Esophagus squamous epithelium (tissue), 4 donors: ENCODE measurements at regions not wholly inside any gene's neighbourhood (a gene's known extent, or its start where the extent isn't known, plus 50 kb on each side); places are given as distances from the start of the nearest gene placed in this dataset.

Experiments
- POLR2A ChIP-seq, 4 donors: fragments of 450-650 bp; IDR thresholded peaks; one replicate each; pipeline ENCODE4 v1.6.1; 2017; ENCODE audit warnings: antibody characterized with exemption in 4 of 4, mild to moderate bottlenecking in 4 of 4, moderate library complexity in 3 of 4
- TF ChIP-seq, protein P1 (sequence below), 6 experiments: fragments of 450-650 bp in 4 of 6; fragments of 200-600 bp in 2 of 6; sonication (generic) in 2 of 6; IDR thresholded peaks; one replicate each; pipeline ENCODE4 v1.5.1; 2016 to 2019; ENCODE audit warnings: antibody characterized with exemption in 6 of 6, mild to moderate bottlenecking in 4 of 6, moderate library complexity in 4 of 6

DNA sequence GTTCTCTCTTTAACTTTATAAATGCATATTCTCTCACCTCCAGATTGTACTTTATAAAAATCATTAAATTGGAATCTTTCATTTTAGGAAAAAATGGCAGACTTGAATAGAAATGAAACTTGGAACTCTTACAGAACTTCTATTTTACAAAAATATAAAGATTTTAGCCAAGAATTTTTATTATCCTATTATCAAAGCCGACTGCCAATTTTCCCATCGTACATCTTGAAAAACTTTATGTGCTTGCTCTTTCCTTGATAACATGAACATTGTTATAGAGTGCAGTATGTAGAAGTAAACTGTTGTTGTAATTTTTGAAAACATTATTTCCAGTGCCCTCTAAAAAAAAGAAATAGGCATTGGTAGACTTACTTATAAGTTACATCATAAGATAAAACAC lies 475.7 kb upstream of the REG3G start:
- TF ChIP-seq, protein P1, sequence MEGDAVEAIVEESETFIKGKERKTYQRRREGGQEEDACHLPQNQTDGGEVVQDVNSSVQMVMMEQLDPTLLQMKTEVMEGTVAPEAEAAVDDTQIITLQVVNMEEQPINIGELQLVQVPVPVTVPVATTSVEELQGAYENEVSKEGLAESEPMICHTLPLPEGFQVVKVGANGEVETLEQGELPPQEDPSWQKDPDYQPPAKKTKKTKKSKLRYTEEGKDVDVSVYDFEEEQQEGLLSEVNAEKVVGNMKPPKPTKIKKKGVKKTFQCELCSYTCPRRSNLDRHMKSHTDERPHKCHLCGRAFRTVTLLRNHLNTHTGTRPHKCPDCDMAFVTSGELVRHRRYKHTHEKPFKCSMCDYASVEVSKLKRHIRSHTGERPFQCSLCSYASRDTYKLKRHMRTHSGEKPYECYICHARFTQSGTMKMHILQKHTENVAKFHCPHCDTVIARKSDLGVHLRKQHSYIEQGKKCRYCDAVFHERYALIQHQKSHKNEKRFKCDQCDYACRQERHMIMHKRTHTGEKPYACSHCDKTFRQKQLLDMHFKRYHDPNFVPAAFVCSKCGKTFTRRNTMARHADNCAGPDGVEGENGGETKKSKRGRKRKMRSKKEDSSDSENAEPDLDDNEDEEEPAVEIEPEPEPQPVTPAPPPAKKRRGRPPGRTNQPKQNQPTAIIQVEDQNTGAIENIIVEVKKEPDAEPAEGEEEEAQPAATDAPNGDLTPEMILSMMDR (IDR thresholded peaks at IDR 0.05): no peak
- no peak for TF ChIP-seq POLR2A (IDR thresholded peaks at IDR 0.05)
